ENCODE measurements at regions not wholly inside any gene's neighbourhood (a gene's known extent, or its start where the extent isn't known, plus 50 kb on each side); places are given as distances from the start of the nearest gene placed in this dataset. TPM values are rescaled to one million over a fixed set of nuclear protein-coding genes. Genes with fewer than 3 reads are reported as not detected.

DNA sequence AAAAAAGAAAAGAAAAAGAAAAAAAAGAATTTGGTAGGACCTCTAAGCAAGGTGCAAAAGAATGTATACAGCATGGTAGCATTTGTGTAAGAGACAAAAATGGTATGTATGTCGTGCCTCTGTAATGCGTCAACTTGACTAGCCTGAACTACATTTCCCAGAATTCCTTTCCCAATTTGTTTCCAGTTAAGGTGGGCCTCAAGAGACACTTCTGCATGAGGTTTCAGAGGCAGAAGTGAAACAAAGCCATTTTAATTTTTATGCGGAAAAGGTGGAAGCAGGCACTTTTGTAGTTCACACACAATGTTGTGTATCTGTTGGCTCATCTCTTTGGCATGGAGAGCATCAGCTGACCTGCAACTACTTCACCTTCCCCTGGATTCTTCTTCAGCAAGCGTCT lies 56.5 kb upstream of the PAPOLG start:
- TF ChIP-seq, protein P1, sequence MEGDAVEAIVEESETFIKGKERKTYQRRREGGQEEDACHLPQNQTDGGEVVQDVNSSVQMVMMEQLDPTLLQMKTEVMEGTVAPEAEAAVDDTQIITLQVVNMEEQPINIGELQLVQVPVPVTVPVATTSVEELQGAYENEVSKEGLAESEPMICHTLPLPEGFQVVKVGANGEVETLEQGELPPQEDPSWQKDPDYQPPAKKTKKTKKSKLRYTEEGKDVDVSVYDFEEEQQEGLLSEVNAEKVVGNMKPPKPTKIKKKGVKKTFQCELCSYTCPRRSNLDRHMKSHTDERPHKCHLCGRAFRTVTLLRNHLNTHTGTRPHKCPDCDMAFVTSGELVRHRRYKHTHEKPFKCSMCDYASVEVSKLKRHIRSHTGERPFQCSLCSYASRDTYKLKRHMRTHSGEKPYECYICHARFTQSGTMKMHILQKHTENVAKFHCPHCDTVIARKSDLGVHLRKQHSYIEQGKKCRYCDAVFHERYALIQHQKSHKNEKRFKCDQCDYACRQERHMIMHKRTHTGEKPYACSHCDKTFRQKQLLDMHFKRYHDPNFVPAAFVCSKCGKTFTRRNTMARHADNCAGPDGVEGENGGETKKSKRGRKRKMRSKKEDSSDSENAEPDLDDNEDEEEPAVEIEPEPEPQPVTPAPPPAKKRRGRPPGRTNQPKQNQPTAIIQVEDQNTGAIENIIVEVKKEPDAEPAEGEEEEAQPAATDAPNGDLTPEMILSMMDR (IDR thresholded peaks at IDR 0.05; ENCODE audit: poor library complexity), result no peak
- H3K36me3 ChIP-seq (replicated peaks; ENCODE audit: insufficient read depth, low read depth), result no peaks in the 10 kb centered on the region
- no peak overlapping the region for H3K27ac ChIP-seq
- H3K4me3 ChIP-seq, result no peak overlapping the region
- 87% methylated on average over 4 of the region's 4 CpGs for WGBS (ENCODE audit: low lambda C conversion rate, missing lambda C conversion rate)
- DNase-seq (ENCODE audit: low spot score), result no peak
- H3K4me2 ChIP-seq, result no peak overlapping the region
- no peaks in the 10 kb centered on the region for H3K79me2 ChIP-seq
- H3K27me3 ChIP-seq, result no peaks in the 10 kb centered on the region
- no peaks in the 10 kb centered on the region for H3K9me2 ChIP-seq (replicated peaks; ENCODE audit: insufficient read depth)
- no peaks in the 10 kb centered on the region for H4K20me1 ChIP-seq (ENCODE audit: insufficient read depth, poor library complexity, severe bottlenecking)
- H3K9me3 ChIP-seq (ENCODE audit: low read depth), result no peaks in the 10 kb centered on the region
- no peaks in the 10 kb centered on the region for H3K4me1 ChIP-seq (ENCODE audit: insufficient read depth)
- no peak overlapping the region for H2AFZ ChIP-seq

DNA sequence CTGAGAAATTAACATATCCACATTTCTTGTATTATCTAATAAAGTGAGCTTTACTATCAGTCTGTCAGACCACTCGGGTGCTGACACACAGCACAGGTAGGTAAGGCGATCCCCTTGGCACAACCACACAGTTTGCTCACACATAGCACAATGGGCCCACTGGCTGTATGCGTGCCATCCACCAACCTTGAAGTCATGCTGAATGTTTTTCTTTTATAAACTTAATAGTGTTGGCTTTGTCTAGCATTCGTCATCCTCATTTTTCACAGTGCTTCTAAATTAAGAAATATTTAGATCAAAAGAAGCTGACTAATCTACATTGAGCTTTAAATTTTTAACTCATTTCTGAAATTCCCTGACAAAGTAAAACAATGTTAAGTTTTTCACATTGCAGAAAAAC lies 50.0 kb upstream of the PAPOLG start:
- no peaks in the 10 kb centered on the region for H3K27me3 ChIP-seq
- H3K4me3 ChIP-seq, result no peak overlapping the region
- H3K4me2 ChIP-seq, result no peak overlapping the region
- no peak for DNase-seq (ENCODE audit: low spot score)
- H3K9me2 ChIP-seq (replicated peaks; ENCODE audit: insufficient read depth), result no peaks in the 10 kb centered on the region
- H3K4me1 ChIP-seq (ENCODE audit: insufficient read depth), result no peaks in the 10 kb centered on the region
- no peaks in the 10 kb centered on the region for H3K79me2 ChIP-seq
- 85% methylated on average over 4 of the region's 4 CpGs for WGBS (ENCODE audit: low lambda C conversion rate, missing lambda C conversion rate)
- no peaks in the 10 kb centered on the region for H4K20me1 ChIP-seq (ENCODE audit: insufficient read depth, poor library complexity, severe bottlenecking)
- H3K36me3 ChIP-seq (replicated peaks; ENCODE audit: insufficient read depth, low read depth), result no peaks in the 10 kb centered on the region
- H2AFZ ChIP-seq, result no peak overlapping the region
- no peaks in the 10 kb centered on the region for H3K9me3 ChIP-seq (ENCODE audit: low read depth)
- TF ChIP-seq EZH2phosphoT487 (IDR thresholded peaks at IDR 0.05; ENCODE audit: low read depth, severe bottlenecking, unreplicated experiment) (no peak), EZH2 (IDR thresholded peaks at IDR 0.05; ENCODE audit: borderline replicate concordance) (no peak)
- TF ChIP-seq, protein P1 (IDR thresholded peaks at IDR 0.05; ENCODE audit: poor library complexity), result no peak
- H3K27ac ChIP-seq, result no peak overlapping the region

Small RNAs in the stretch of these regions (small RNA-seq; reads per million reads assigned to genes)
- not detected for gene RN7SL361P
